ENCODE measurements at regions not wholly inside any gene's neighbourhood (a gene's known extent, or its start where the extent isn't known, plus 50 kb on each side); places are given as distances from the start of the nearest gene placed in this dataset.

DNA sequence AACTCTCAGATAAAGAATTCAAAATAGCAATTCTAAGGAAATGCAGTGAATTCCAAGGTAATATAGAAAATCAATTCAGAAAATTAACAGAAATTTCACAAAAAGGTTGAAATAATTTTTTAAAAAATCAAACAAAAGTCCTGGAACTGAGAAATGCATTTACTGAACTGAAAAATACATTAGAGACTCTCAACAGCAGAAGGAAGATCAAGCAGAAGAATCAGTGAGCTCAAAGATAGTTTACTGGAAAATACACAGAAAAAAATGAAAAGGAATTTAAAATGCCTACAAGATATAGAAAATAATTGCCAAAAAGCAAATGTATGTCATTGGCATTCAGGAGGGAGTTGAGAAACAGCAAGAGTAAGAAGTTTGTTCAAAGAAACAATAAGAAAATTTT, 107.3 kb downstream of the BUD13 start:
- DNase-seq (no peak), ATAC-seq (no peak)
- intact Hi-C loops (cut with DNase I), result no loop called here
- Histone ChIP-seq H3K27ac (ENCODE audit: low read length) (no peak overlapping the region), H3K9me3 (ENCODE audit: control insufficient read depth, low read length) (peaks cover 3% of the 10 kb centered on the region), H3K4me1 (ENCODE audit: control insufficient read depth, insufficient read depth, low read length) (no peaks in the 10 kb centered on the region), H3K4me3 (ENCODE audit: low read length) (no peak overlapping the region), H3K27me3 (ENCODE audit: control insufficient read depth, insufficient read depth) (no peaks in the 10 kb centered on the region)

DNA sequence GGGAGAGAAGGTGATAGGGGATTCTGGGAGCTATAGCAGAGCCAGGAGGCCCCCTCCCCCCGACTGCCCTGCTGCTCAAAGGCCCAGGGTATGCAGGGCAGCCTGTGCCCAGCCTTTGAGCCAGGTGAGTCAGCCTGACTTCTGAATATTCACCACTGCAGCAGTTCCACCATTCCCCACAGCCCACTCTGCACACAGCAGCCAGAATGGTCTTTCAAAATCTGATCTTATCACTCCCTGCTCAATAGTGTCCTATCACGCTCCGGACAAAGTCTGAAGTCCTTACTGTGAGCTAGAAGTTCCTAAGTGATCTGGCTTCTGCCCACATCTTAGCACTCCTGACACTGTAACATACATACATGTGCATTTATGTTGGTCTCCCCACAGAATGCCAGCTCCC, 111.7 kb downstream of the BUD13 start:
- WGBS, result 60% methylated on average over 3 of the region's 3 CpGs
- intact Hi-C loops (cut with DNase I), result no loop called here
- ATAC-seq (no peak), DNase-seq (no peak)
- H3K27ac ChIP-seq (ENCODE audit: low read length), result no peak overlapping the region
- no peaks in the 10 kb centered on the region for H3K9me3 ChIP-seq (ENCODE audit: control insufficient read depth, low read length)
- no peak overlapping the region for H3K4me3 ChIP-seq (ENCODE audit: low read length)
- H3K4me1 ChIP-seq (ENCODE audit: control insufficient read depth, insufficient read depth, low read length), result no peaks in the 10 kb centered on the region
- no peaks in the 10 kb centered on the region for H3K27me3 ChIP-seq (ENCODE audit: control insufficient read depth, insufficient read depth)

- no peaks in the 10 kb centered on the region for H3K9me3 ChIP-seq (ENCODE audit: control insufficient read depth, low read length)
- 66% methylated on average over 7 of the region's 7 CpGs for WGBS
- no peak overlapping the region for H3K4me3 ChIP-seq (ENCODE audit: low read length)
- no peak for ATAC-seq
- intact Hi-C loops (cut with DNase I), result no loop called here
- no peak overlapping the region for H3K27ac ChIP-seq (ENCODE audit: low read length)
- H3K4me1 ChIP-seq (ENCODE audit: control insufficient read depth, insufficient read depth, low read length), result no peaks in the 10 kb centered on the region
- DNase-seq, result no peak
- no peaks in the 10 kb centered on the region for H3K27me3 ChIP-seq (ENCODE audit: control insufficient read depth, insufficient read depth)
Observed at GRCh38 chr11:116660011-116660410, 112.8 kb downstream of the BUD13 start.

GRCh38 chr11:116658876-116659535, 113.8 kb downstream of the BUD13 start:
- WGBS, result 85% methylated on average over 14 of the region's 14 CpGs
- Histone ChIP-seq H3K4me3 (ENCODE audit: low read length) (no peak overlapping the region), H3K27ac (ENCODE audit: low read length) (no peak overlapping the region), H3K4me1 (ENCODE audit: control insufficient read depth, insufficient read depth, low read length) (no peaks in the 10 kb centered on the region), H3K27me3 (ENCODE audit: control insufficient read depth, insufficient read depth) (no peaks in the 10 kb centered on the region), H3K9me3 (ENCODE audit: control insufficient read depth, low read length) (no peaks in the 10 kb centered on the region)
- no peak for DNase-seq
- no peak for ATAC-seq
- intact Hi-C loops (cut with DNase I), result no loop called here

GRCh38 chr11:116657842-116658825, 114.7 kb downstream of the BUD13 start:
- H3K27ac ChIP-seq (ENCODE audit: low read length), result no peak overlapping the region
- H3K4me3 ChIP-seq (ENCODE audit: low read length), result no peak overlapping the region
- no peak for ATAC-seq
- H3K27me3 ChIP-seq (ENCODE audit: control insufficient read depth, insufficient read depth), result no peaks in the 10 kb centered on the region
- intact Hi-C loops (cut with DNase I), result no loop called here
- DNase-seq, result no peak
- H3K4me1 ChIP-seq (ENCODE audit: control insufficient read depth, insufficient read depth, low read length), result no peaks in the 10 kb centered on the region
- WGBS, result 80% methylated on average over 11 of the region's 11 CpGs
- no peaks in the 10 kb centered on the region for H3K9me3 ChIP-seq (ENCODE audit: control insufficient read depth, low read length)

DNA sequence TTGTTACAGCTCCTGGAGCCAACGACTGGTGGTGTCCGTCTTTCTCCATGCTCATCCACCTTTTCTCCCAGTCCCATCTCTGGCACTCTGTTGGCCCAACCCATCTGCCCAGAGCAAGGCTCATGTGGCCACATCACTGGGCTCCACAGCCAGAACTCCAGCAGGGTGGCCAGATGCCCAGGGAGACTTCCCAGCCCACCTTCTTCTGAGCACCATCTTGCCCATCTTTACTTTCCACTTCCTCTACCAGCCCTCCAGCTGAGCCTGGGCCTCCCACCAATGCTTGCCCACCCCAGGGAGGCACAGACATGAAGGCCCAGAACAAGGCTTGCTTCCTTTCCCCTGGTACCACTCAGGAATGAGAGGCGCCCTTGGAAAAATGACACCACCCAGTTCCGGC, 116.8 kb downstream of the BUD13 start:
- DNase-seq, result peak in 1 of 3 donors; percentile 17
- intact Hi-C loops (cut with DNase I), result no loop called here

DNA sequence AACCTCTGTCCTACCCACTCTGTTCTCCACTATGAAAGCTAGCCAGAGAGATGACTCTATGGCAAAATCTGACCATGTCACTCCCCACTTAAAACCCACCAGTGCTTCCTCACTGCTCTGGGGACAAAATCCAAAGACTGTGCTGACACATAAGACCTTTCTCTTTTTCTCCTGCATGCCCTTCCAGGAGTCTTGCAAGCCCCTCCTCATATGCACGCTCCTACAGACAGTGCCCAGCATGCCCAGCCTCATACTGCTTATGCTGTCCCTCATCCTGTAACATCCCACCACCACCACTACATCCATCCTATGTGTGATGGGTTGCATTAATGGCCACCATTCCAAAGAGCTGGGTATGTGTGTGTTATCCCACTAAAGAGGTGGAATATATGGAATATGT, 118.3 kb downstream of the BUD13 start:
- ATAC-seq, result no peak
- no peak for DNase-seq
- WGBS, result 98% methylated on average over 1 of the region's 1 CpG
- intact Hi-C loops (cut with DNase I), result no loop called here
- no peaks in the 10 kb centered on the region for H3K9me3 ChIP-seq (ENCODE audit: control insufficient read depth, low read length)
- H3K4me3 ChIP-seq (ENCODE audit: low read length), result no peak overlapping the region
- H3K27ac ChIP-seq (ENCODE audit: low read length), result no peak overlapping the region
- H3K27me3 ChIP-seq (ENCODE audit: control insufficient read depth, insufficient read depth), result no peaks in the 10 kb centered on the region
- H3K4me1 ChIP-seq (ENCODE audit: control insufficient read depth, insufficient read depth, low read length), result no peaks in the 10 kb centered on the region

More for the DNA sequence above, 116.8 kb downstream of the BUD13 start:
- ATAC-seq, result no peak
- no peaks in the 10 kb centered on the region for H3K27me3 ChIP-seq (ENCODE audit: control insufficient read depth, insufficient read depth)
- H3K4me1 ChIP-seq (ENCODE audit: control insufficient read depth, insufficient read depth, low read length), result no peaks in the 10 kb centered on the region
- WGBS, result 89% methylated on average over 4 of the region's 4 CpGs
- no peak overlapping the region for H3K27ac ChIP-seq (ENCODE audit: low read length)
- no peaks in the 10 kb centered on the region for H3K9me3 ChIP-seq (ENCODE audit: control insufficient read depth, low read length)
- no peak overlapping the region for H3K4me3 ChIP-seq (ENCODE audit: low read length)

DNA sequence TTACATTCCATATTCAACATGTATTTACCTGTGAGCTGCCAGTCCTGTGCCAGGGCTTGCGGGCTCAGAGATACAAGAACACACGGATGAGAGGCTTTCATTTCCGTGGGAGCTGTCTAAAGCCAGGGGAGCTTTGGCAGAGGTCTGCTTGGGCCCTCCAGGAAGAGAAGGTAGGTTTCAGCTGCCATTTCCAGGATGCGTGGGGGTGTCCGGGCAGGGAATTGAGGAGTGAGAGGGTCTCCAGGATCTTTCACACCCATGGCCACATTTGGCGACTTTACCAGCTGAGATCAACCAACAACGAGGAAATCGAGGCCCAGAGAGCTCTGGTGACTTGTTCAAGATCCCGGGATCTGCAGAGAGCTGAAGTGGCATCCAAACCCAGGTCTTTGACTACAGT, 119.6 kb downstream of the BUD13 start:
- intact Hi-C loops (cut with DNase I), result no loop called here
- Histone ChIP-seq H3K27me3 (ENCODE audit: control insufficient read depth, insufficient read depth) (no peaks in the 10 kb centered on the region), H3K4me3 (ENCODE audit: low read length) (no peak overlapping the region), H3K27ac (ENCODE audit: low read length) (no peak overlapping the region), H3K4me1 (ENCODE audit: control insufficient read depth, insufficient read depth, low read length) (no peaks in the 10 kb centered on the region), H3K9me3 (ENCODE audit: control insufficient read depth, low read length) (no peaks in the 10 kb centered on the region)
- ATAC-seq (no peak), DNase-seq (no peak)
- 80% methylated on average over 9 of the region's 9 CpGs for WGBS

- WGBS, result 41% methylated on average over 6 of the region's 6 CpGs
- no peak for DNase-seq
- Histone ChIP-seq H3K27me3 (ENCODE audit: control insufficient read depth, insufficient read depth) (no peaks in the 10 kb centered on the region), H3K4me3 (ENCODE audit: low read length) (no peak overlapping the region), H3K27ac (ENCODE audit: low read length) (no peak overlapping the region), H3K4me1 (ENCODE audit: control insufficient read depth, insufficient read depth, low read length) (no peaks in the 10 kb centered on the region), H3K9me3 (ENCODE audit: control insufficient read depth, low read length) (no peaks in the 10 kb centered on the region)
- intact Hi-C loops (cut with DNase I), result no loop called here
- ATAC-seq, result no peak
Observed at GRCh38 chr11:116651737-116652237, 121.0 kb downstream of the BUD13 start.

- intact Hi-C loops (cut with DNase I), result no loop called here
- WGBS, result 57% methylated on average over 9 of the region's 9 CpGs
- no peak for ATAC-seq
- DNase-seq, result no peak
- H3K27ac ChIP-seq (ENCODE audit: low read length), result no peak overlapping the region
- H3K4me3 ChIP-seq (ENCODE audit: low read length), result no peak overlapping the region
- no peaks in the 10 kb centered on the region for H3K27me3 ChIP-seq (ENCODE audit: control insufficient read depth, insufficient read depth)
- no peaks in the 10 kb centered on the region for H3K9me3 ChIP-seq (ENCODE audit: control insufficient read depth, low read length)
- no peaks in the 10 kb centered on the region for H3K4me1 ChIP-seq (ENCODE audit: control insufficient read depth, insufficient read depth, low read length)
Observed at GRCh38 chr11:116651098-116651736, 121.6 kb downstream of the BUD13 start.

DNA sequence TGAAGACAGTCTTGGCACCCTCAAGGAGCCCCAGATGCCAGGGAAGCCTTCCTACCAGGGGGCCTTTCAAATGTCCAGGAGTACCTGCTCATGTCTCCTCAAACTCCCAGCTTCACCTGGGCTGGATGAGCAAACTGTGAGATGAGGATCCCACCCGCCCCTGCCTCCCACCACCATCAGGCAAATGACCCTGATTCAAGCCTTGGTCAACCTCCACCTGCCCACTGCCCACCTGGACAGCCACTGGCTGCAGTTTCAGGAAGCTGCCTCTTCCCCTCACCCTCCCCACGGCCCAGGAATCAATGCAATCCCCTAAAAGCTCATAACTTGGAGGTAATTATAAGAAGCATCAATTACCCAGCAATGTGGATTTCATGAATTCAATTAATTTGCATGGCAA, 122.7 kb downstream of the BUD13 start:
- no peak overlapping the region for H3K4me3 ChIP-seq (ENCODE audit: low read length)
- DNase-seq, result no peak
- H3K4me1 ChIP-seq (ENCODE audit: control insufficient read depth, insufficient read depth, low read length), result no peaks in the 10 kb centered on the region
- intact Hi-C loops (cut with DNase I), result no loop called here
- no peaks in the 10 kb centered on the region for H3K27me3 ChIP-seq (ENCODE audit: control insufficient read depth, insufficient read depth)
- ATAC-seq, result no peak
- H3K27ac ChIP-seq (ENCODE audit: low read length), result no peak overlapping the region
- H3K9me3 ChIP-seq (ENCODE audit: control insufficient read depth, low read length), result no peaks in the 10 kb centered on the region
- WGBS, result 56% methylated on average over 2 of the region's 2 CpGs

Measured in right cardiac atrium (tissue), 5 donors.